GM12878 (cell line): ENCODE measurements at regions not wholly inside any gene's neighbourhood (a gene's known extent, or its start where the extent isn't known, plus 50 kb on each side); places are given as distances from the start of the nearest gene placed in this dataset.

Source experiments
- ATAC-seq: fragments of 200-7000 bp; cut with Tn5 transposase; 3 replicates; pipeline ENCODE4 v1.9.1; 2020; ENCODE audit warnings: mild to moderate bottlenecking, moderate library complexity
- BruUV-seq: library from RNA; stranded (reverse); fragments of 400-500 nt; replicated peaks from 2 replicates; lab custom pipeline; 2021; lab: Mats Ljungman, UMichigan
- CTCF ChIA-PET: fragments of 300-600 bp; sonication (Branson Sonifier 250); formaldehyde crosslinking; extraction: SDS; loops from one replicate; lab custom pipeline; 2021; ENCODE audit warnings: inconsistent platforms; lab: Yijun Ruan, JAX
- POLR2A ChIA-PET: fragments of 350-600 bp; formaldehyde crosslinking; extraction: SDS; loops from one replicate; lab custom pipeline; 2021; ENCODE audit warnings: inconsistent platforms; lab: Charles Lee
- RAD21 ChIA-PET: fragments of 300-600 bp; sonication (Branson Sonifier 250); formaldehyde crosslinking; loops from one replicate; lab custom pipeline; 2023; ENCODE audit warnings: antibody characterized with exemption; ENCODE audit not compliant: unreplicated experiment; lab: Charles Lee
- SMC1A ChIA-PET: fragments of 300-600 bp; sonication (Branson Sonifier 250); formaldehyde crosslinking; loops from one replicate; lab custom pipeline; 2023; ENCODE audit not compliant: unreplicated experiment, uncharacterized antibody; lab: Charles Lee
- DNase-seq: peaks from one replicate; pipeline ENCODE4 v3.0.0-alpha.2; 2011; ENCODE audit warnings: low read depth, low spot score
- FAIRE-seq: peaks from 3 replicates; lab custom pipeline; 2011; peaks lifted over from hg19 to GRCh38; lab: Jason Lieb, UNC
- H2AFZ ChIP-seq: 2 replicates; pipeline ENCODE4 v1.6.0; 2011; ENCODE audit warnings: low read depth, low read length, control low read depth; ENCODE audit not compliant: control insufficient read depth
- H3K27ac ChIP-seq: 2 replicates; pipeline ENCODE4 v1.5.1; 2011; ENCODE audit warnings: control low read depth; ENCODE audit not compliant: control insufficient read depth, insufficient read depth
- H3K27me3 ChIP-seq, 2 experiments: replicated peaks in 1 of 2; 2 replicates each; pipeline versions ENCODE4 v1.6.0 to v1.6.1; 2011; ENCODE audit warnings: low read length in 1 of 2; ENCODE audit not compliant: control insufficient read depth in 2 of 2, insufficient read depth in 2 of 2
- H3K36me3 ChIP-seq, 2 experiments: 2 replicates each; pipeline ENCODE4 v1.5.1; 2011; ENCODE audit warnings: low read length in 1 of 2; ENCODE audit not compliant: control insufficient read depth in 2 of 2, insufficient read depth in 2 of 2
- H3K4me1 ChIP-seq: 2 replicates; pipeline ENCODE4 v1.6.1; 2011; ENCODE audit warnings: mild to moderate bottlenecking, low read length, moderate library complexity, mixed read lengths; ENCODE audit not compliant: control insufficient read depth, insufficient read depth
- H3K4me2 ChIP-seq: 2 replicates; pipeline ENCODE4 v1.6.0; 2011; ENCODE audit warnings: control low read depth; ENCODE audit not compliant: control insufficient read depth, insufficient read depth
- H3K4me3 ChIP-seq: fragments of 200-600 bp; sonication (generic); 2 replicates; pipeline ENCODE4 v1.5.1; 2016
- H3K79me2 ChIP-seq: 2 replicates; pipeline ENCODE4 v1.6.0; 2011; ENCODE audit warnings: low read length; ENCODE audit not compliant: control insufficient read depth, insufficient read depth
- H3K9ac ChIP-seq: 2 replicates; pipeline ENCODE4 v1.8.0; 2011; ENCODE audit warnings: low read length, control low read depth, mixed read lengths; ENCODE audit not compliant: control insufficient read depth, insufficient read depth
- H3K9me3 ChIP-seq: replicated peaks from 3 replicates; pipeline ENCODE4 v1.5.1; 2011; ENCODE audit warnings: mild to moderate bottlenecking, low read length; ENCODE audit not compliant: control insufficient read depth, insufficient read depth
- H4K20me1 ChIP-seq: 2 replicates; pipeline ENCODE4 v1.6.0; 2011; ENCODE audit not compliant: control insufficient read depth, insufficient read depth
- CBFB ChIP-seq: IDR thresholded peaks from 2 replicates; pipeline ENCODE4 v1.6.1; 2016; ENCODE audit warnings: antibody characterized with exemption, low read depth
- EGR1 ChIP-seq, 2 experiments: IDR thresholded peaks; 1 replicate in 1 of 2; 2 replicates in 1 of 2; pipeline ENCODE4 v1.6.1; 2011 to 2012; ENCODE audit warnings: low read depth in 2 of 2, low read length in 2 of 2, borderline replicate concordance in 1 of 2, mild to moderate bottlenecking in 1 of 2, moderate library complexity in 1 of 2
- KAT2A ChIP-seq: conservative IDR thresholded peaks from 2 replicates; pipeline ENCODE4 v1.6.1; 2011; ENCODE audit warnings: low read depth, low read length; ENCODE audit not compliant: control insufficient read depth
- KDM1A ChIP-seq: fragments of 200-600 bp; sonication (generic); IDR thresholded peaks from 2 replicates; pipeline ENCODE4 v1.6.1; 2016; ENCODE audit warnings: borderline replicate concordance
- KLF5 ChIP-seq: fragments of 450-650 bp; IDR thresholded peaks from 2 replicates; pipeline ENCODE4 v1.6.1; 2014; ENCODE audit warnings: mild to moderate bottlenecking; ENCODE audit not compliant: partially characterized antibody
- NRF1 ChIP-seq: conservative IDR thresholded peaks from 2 replicates; pipeline ENCODE4 v1.6.1; 2011; ENCODE audit warnings: mild to moderate bottlenecking, low read depth, low read length, improper control_type of control experiment
- POLR2AphosphoS2 ChIP-seq: IDR thresholded peaks from 2 replicates; pipeline ENCODE4 v1.6.1; 2011; ENCODE audit warnings: low read depth, mild to moderate bottlenecking, low read length, improper control_type of control experiment, moderate library complexity
- SREBF2 ChIP-seq: IDR thresholded peaks from 2 replicates; pipeline ENCODE4 v1.6.1; 2012; ENCODE audit warnings: mild to moderate bottlenecking, low read length
- WGBS: methylation state at CpG from one replicate; pipeline ENCODE4 v1.1.6; 2016; ENCODE audit warnings: low lambda C conversion rate; ENCODE audit not compliant: insufficient replicate concordance, insufficient coverage; ENCODE audit errors: missing lambda C conversion rate; 5-methylcytosine and 5-hydroxymethylcytosine counted together
- in situ Hi-C: fragments of 300-500 bp; cut with MboI; formaldehyde crosslinking; loops from 9 replicates; pipeline ENCODE4 v1.14.3; 2018; ENCODE audit warnings: mixed read lengths
- intact Hi-C: fragments of 100-400 bp; cut with micrococcal nuclease; formaldehyde crosslinking; loops from one replicate; pipeline ENCODE4 v1.14.2; 2022; ENCODE audit not compliant: unreplicated experiment
- TF ChIP-seq, protein P1 (sequence below): fragments of 150-350 bp; IDR thresholded peaks from 2 replicates; pipeline ENCODE4 v1.6.1; 2016; ENCODE audit warnings: low read depth, low read length
- TF ChIP-seq, protein P2 (sequence below): fragments of 450-650 bp; IDR thresholded peaks from 2 replicates; pipeline ENCODE4 v1.6.1; 2018; ENCODE audit warnings: mild to moderate bottlenecking, low read depth, moderate library complexity; ENCODE audit not compliant: partially characterized antibody

DNA sequence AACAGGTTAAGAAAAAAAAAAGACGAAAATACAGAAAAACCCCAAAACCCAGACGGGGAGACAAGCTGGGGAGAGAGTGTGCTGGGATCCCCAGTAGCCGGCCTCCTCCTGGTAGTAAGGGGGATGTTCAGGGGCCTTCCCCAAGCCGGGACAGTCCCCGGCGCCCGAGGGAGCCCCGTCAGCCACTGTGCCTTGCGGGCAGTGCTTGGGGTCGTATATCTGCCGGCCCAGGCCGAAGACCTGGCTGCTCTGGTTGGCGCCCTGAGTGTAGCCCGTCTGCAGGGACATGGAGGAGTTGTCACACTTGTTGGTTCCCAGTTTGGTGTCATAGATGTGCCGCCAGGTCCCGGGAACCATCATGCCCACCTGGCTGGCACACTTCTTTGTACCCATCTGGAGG lies 287.2 kb upstream of the GADL1 start:
- ChIA-PET CTCF (no interaction called here), RAD21 (no interaction called here), POLR2A (interaction anchor here (0.7 kb wide), 1 partner anchor 18 kb away, joined by 3 read pairs; no protein-coding TSS in a partner anchor), SMC1A (no interaction called here)
- no peaks in the 10 kb centered on the region for H3K79me2 ChIP-seq
- H2AFZ ChIP-seq = no peak overlapping the region
- H4K20me1 ChIP-seq = no peaks in the 10 kb centered on the region
- no peak overlapping the region for H3K4me2 ChIP-seq
- H3K27ac ChIP-seq = no peak overlapping the region
- ATAC-seq (no peak), DNase-seq (no peak), FAIRE-seq (no peak)
- in situ Hi-C loops (no loop called here), intact Hi-C loops (no loop called here)
- TF ChIP-seq KLF5 (no peak), NRF1 (no peak), CBFB (no peak), SREBF2 (no peak)
- TF ChIP-seq, protein P1, sequence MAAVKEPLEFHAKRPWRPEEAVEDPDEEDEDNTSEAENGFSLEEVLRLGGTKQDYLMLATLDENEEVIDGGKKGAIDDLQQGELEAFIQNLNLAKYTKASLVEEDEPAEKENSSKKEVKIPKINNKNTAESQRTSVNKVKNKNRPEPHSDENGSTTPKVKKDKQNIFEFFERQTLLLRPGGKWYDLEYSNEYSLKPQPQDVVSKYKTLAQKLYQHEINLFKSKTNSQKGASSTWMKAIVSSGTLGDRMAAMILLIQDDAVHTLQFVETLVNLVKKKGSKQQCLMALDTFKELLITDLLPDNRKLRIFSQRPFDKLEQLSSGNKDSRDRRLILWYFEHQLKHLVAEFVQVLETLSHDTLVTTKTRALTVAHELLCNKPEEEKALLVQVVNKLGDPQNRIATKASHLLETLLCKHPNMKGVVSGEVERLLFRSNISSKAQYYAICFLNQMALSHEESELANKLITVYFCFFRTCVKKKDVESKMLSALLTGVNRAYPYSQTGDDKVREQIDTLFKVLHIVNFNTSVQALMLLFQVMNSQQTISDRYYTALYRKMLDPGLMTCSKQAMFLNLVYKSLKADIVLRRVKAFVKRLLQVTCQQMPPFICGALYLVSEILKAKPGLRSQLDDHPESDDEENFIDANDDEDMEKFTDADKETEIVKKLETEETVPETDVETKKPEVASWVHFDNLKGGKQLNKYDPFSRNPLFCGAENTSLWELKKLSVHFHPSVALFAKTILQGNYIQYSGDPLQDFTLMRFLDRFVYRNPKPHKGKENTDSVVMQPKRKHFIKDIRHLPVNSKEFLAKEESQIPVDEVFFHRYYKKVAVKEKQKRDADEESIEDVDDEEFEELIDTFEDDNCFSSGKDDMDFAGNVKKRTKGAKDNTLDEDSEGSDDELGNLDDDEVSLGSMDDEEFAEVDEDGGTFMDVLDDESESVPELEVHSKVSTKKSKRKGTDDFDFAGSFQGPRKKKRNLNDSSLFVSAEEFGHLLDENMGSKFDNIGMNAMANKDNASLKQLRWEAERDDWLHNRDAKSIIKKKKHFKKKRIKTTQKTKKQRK = no peak
- peaks cover 1% of the 10 kb centered on the region; the same call in 2 of the 3 replicates for H3K9me3 ChIP-seq
- no peak overlapping the region for H3K4me3 ChIP-seq
- no peaks in the 10 kb centered on the region for H3K4me1 ChIP-seq
- H3K27me3 ChIP-seq = no peaks in the 10 kb centered on the region
- H3K9ac ChIP-seq = no peak overlapping the region
- 26% methylated on average over 14 of the region's 16 CpGs for WGBS
- H3K36me3 ChIP-seq = no peaks in the 10 kb centered on the region
- no TSS peak for BruUV-seq

DNA sequence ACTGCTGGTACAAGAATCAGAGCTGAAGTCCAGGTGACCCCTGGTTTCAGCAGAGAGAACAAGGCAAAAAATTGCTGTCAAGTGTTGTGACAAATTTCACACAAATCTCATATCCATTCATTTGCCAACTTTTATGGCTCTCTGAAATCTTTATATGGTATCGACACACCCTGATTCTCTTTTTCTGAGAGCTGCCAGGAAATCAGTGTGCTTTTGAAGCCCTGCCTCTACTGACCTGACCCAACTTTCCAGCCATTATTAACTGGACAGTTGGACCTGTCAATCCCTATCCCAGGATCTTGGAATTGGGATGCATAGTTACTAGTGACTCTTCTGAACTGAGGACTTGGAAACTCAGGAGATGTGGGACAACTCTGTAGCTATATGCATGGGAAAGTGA lies 288.2 kb upstream of the GADL1 start:
- Histone ChIP-seq H3K4me3 (no peak overlapping the region), H4K20me1 (no peaks in the 10 kb centered on the region), H3K4me1 (no peaks in the 10 kb centered on the region), H3K9me3 (peaks cover 1% of the 10 kb centered on the region; the same call in 2 of the 3 replicates), H3K36me3 (no peaks in the 10 kb centered on the region), H3K79me2 (no peaks in the 10 kb centered on the region), H3K27ac (no peak overlapping the region), H2AFZ (no peak overlapping the region), H3K27me3 (no peaks in the 10 kb centered on the region), H3K9ac (no peak overlapping the region), H3K4me2 (no peak overlapping the region)
- ATAC-seq (no peak), FAIRE-seq (no peak), DNase-seq (no peak)
- WGBS = 58% methylated on average over 1 of the region's 1 CpG
- BruUV-seq = no TSS peak
- ChIA-PET RAD21 (no interaction called here), POLR2A (no interaction called here), SMC1A (interaction anchor here (1.0 kb wide), 1 partner anchor 292 kb away, joined by 3 read pairs; no protein-coding TSS in a partner anchor), CTCF (no interaction called here)
- intact Hi-C loops = no loop called here
- in situ Hi-C loops = no loop called here
- TF ChIP-seq, protein P2, sequence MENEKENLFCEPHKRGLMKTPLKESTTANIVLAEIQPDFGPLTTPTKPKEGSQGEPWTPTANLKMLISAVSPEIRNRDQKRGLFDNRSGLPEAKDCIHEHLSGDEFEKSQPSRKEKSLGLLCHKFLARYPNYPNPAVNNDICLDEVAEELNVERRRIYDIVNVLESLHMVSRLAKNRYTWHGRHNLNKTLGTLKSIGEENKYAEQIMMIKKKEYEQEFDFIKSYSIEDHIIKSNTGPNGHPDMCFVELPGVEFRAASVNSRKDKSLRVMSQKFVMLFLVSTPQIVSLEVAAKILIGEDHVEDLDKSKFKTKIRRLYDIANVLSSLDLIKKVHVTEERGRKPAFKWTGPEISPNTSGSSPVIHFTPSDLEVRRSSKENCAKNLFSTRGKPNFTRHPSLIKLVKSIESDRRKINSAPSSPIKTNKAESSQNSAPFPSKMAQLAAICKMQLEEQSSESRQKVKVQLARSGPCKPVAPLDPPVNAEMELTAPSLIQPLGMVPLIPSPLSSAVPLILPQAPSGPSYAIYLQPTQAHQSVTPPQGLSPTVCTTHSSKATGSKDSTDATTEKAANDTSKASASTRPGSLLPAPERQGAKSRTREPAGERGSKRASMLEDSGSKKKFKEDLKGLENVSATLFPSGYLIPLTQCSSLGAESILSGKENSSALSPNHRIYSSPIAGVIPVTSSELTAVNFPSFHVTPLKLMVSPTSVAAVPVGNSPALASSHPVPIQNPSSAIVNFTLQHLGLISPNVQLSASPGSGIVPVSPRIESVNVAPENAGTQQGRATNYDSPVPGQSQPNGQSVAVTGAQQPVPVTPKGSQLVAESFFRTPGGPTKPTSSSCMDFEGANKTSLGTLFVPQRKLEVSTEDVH = no peak
- TF ChIP-seq KAT2A (no peak), POLR2AphosphoS2 (no peak), KDM1A (no peak), EGR1 (IDR thresholded peaks at IDR 0.05; ENCODE audit: borderline replicate concordance in 1 of 2, low read depth in 2 of 2, low read length in 2 of 2) (no peak)
